ENCODE measurements at regions not wholly inside any gene's neighbourhood (a gene's known extent, or its start where the extent isn't known, plus 50 kb on each side); places are given as distances from the start of the nearest gene placed in this dataset.

DNA sequence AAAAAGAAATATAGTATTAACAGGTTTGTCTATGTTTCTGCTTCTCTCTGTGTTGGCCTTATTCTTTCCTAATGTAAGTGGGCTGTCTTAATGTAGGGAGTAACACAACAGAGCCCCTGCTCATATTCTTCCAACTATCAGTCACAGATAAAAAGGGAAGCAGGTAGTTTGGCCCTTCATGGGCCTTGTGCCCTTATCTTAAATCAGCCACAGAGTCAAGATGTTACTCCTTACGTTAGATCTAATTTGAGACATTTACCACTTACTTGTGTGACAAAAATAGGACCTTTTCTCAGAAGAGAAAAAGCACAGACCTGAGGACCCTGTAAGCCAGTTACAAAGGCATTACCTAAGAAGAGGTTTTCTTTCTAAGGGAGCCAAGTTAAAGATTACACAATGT, 589.0 kb downstream of the GRXCR1 start:
- H3F3A ChIP-seq (ENCODE audit: insufficient read depth, low read length): no peaks in the 10 kb centered on the region

DNA sequence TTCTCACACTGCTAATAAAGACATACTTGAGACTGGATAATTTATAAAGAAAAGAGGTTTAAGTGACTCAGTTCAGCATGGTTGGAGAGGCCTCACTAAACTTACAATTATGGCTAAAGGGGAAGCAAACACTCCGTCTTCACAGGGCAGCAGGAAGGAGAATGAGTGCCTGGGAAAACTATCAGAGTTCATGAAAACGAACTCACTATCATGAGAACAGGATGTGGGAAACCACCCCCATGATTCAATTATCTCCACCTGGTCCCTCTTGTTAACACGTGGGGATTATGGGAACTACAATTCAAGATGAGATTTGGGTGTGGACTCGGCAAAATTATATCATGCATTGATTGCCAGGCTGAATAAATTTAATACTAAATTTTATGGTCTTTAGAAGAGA, 592.7 kb downstream of the GRXCR1 start:
- TF ChIP-seq, protein P1, sequence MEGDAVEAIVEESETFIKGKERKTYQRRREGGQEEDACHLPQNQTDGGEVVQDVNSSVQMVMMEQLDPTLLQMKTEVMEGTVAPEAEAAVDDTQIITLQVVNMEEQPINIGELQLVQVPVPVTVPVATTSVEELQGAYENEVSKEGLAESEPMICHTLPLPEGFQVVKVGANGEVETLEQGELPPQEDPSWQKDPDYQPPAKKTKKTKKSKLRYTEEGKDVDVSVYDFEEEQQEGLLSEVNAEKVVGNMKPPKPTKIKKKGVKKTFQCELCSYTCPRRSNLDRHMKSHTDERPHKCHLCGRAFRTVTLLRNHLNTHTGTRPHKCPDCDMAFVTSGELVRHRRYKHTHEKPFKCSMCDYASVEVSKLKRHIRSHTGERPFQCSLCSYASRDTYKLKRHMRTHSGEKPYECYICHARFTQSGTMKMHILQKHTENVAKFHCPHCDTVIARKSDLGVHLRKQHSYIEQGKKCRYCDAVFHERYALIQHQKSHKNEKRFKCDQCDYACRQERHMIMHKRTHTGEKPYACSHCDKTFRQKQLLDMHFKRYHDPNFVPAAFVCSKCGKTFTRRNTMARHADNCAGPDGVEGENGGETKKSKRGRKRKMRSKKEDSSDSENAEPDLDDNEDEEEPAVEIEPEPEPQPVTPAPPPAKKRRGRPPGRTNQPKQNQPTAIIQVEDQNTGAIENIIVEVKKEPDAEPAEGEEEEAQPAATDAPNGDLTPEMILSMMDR (IDR thresholded peaks at IDR 0.05; ENCODE audit: low read length): no peak
- no peak for TF ChIP-seq EZH2phosphoT487 (IDR thresholded peaks at IDR 0.05; ENCODE audit: low read length)
- TF ChIP-seq EZH2 (optimal IDR thresholded peaks at IDR 0.05; ENCODE audit: low read depth, low read length): no peak
- H3K4me2 ChIP-seq (ENCODE audit: low read depth, low read length): no peak overlapping the region
- H3K4me3 ChIP-seq (ENCODE audit: low read length): no peak overlapping the region
- no peaks in the 10 kb centered on the region for H3F3A ChIP-seq (ENCODE audit: insufficient read depth, low read length)
- no peak for DNase-seq
- no peaks in the 10 kb centered on the region for H4K20me1 ChIP-seq (ENCODE audit: insufficient read depth, low read length)
- H2AFZ ChIP-seq (ENCODE audit: low read length): no peak overlapping the region
- no peaks in the 10 kb centered on the region for H3K4me1 ChIP-seq (ENCODE audit: low read length)
- no peaks in the 10 kb centered on the region for H3K27me3 ChIP-seq (replicated peaks; ENCODE audit: insufficient read depth, low read length)
- H3K9me3 ChIP-seq (replicated peaks; ENCODE audit: insufficient read depth, low read length): no peaks in the 10 kb centered on the region
- no peaks in the 10 kb centered on the region for H3K79me2 ChIP-seq (ENCODE audit: low read length)
- no peak overlapping the region for H3K27ac ChIP-seq (ENCODE audit: low read length)
- H3K36me3 ChIP-seq (replicated peaks; ENCODE audit: insufficient read depth, low read length): no peaks in the 10 kb centered on the region
- no peaks in the 10 kb centered on the region for H3K9me2 ChIP-seq (replicated peaks; ENCODE audit: insufficient read depth, low read length)
- no peak overlapping the region for H3K9ac ChIP-seq (ENCODE audit: low read length)

More for the DNA sequence above, 589.0 kb downstream of the GRXCR1 start:
- no peaks in the 10 kb centered on the region for H3K27me3 ChIP-seq (replicated peaks; ENCODE audit: insufficient read depth, low read length)
- H3K9me2 ChIP-seq (replicated peaks; ENCODE audit: insufficient read depth, low read length): no peaks in the 10 kb centered on the region
- no peaks in the 10 kb centered on the region for H3K4me1 ChIP-seq (ENCODE audit: low read length)
- DNase-seq: no peak
- H3K36me3 ChIP-seq (replicated peaks; ENCODE audit: insufficient read depth, low read length): no peaks in the 10 kb centered on the region
- H4K20me1 ChIP-seq (ENCODE audit: insufficient read depth, low read length): no peaks in the 10 kb centered on the region
- no peak overlapping the region for H2AFZ ChIP-seq (ENCODE audit: low read length)
- TF ChIP-seq EZH2phosphoT487 (IDR thresholded peaks at IDR 0.05; ENCODE audit: low read length): no peak
- TF ChIP-seq, protein P1 (IDR thresholded peaks at IDR 0.05; ENCODE audit: low read length): no peak
- no peak for TF ChIP-seq EZH2 (optimal IDR thresholded peaks at IDR 0.05; ENCODE audit: low read depth, low read length)
- H3K79me2 ChIP-seq (ENCODE audit: low read length): no peaks in the 10 kb centered on the region
- no peak overlapping the region for H3K27ac ChIP-seq (ENCODE audit: low read length)
- H3K4me2 ChIP-seq (ENCODE audit: low read depth, low read length): no peak overlapping the region
- no peak overlapping the region for H3K4me3 ChIP-seq (ENCODE audit: low read length)
- H3K9ac ChIP-seq (ENCODE audit: low read length): no peak overlapping the region
- no peaks in the 10 kb centered on the region for H3K9me3 ChIP-seq (replicated peaks; ENCODE audit: insufficient read depth, low read length)

DNA sequence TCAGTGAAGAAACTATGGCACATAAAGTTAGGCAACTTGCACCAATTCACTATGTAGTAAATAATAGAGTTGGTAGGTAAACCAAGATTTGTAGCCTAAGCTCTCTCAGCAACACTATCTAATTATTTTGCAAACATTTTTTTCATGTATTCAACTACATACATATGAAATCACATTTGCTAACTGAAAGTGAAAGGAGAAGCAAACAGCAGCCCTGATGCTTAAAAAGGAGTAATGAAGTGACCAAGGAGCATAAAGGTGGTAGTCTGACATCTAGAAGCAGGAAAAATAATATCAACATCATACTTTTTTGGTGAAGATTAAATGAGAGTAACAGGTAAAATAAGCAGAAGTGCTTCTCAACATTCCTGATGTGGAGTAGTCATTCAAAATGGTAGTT, 603.7 kb downstream of the GRXCR1 start:
- peak overlapping the region; percentile 38 for H2AFZ ChIP-seq (ENCODE audit: low read length)

More for the DNA sequence above, 603.7 kb downstream of the GRXCR1 start:
- peak overlapping the region; percentile 45 for H3K4me2 ChIP-seq (ENCODE audit: low read depth, low read length)
- no peaks in the 10 kb centered on the region for H3K4me1 ChIP-seq (ENCODE audit: low read length)
- no peaks in the 10 kb centered on the region for H3F3A ChIP-seq (ENCODE audit: insufficient read depth, low read length)
- peak; percentile 71 for DNase-seq
- H3K27ac ChIP-seq (ENCODE audit: low read length): no peak overlapping the region
- H3K36me3 ChIP-seq (replicated peaks; ENCODE audit: insufficient read depth, low read length): no peaks in the 10 kb centered on the region
- H4K20me1 ChIP-seq (ENCODE audit: insufficient read depth, low read length): no peaks in the 10 kb centered on the region
- TF ChIP-seq EZH2 (optimal IDR thresholded peaks at IDR 0.05; ENCODE audit: low read depth, low read length) (no peak), EZH2phosphoT487 (IDR thresholded peaks at IDR 0.05; ENCODE audit: low read length) (no peak)
- TF ChIP-seq, protein P1 (IDR thresholded peaks at IDR 0.05; ENCODE audit: low read length): no peak
- no peak overlapping the region for H3K9ac ChIP-seq (ENCODE audit: low read length)
- no peak overlapping the region for H3K4me3 ChIP-seq (ENCODE audit: low read length)
- no peaks in the 10 kb centered on the region for H3K79me2 ChIP-seq (ENCODE audit: low read length)
- no peaks in the 10 kb centered on the region for H3K27me3 ChIP-seq (replicated peaks; ENCODE audit: insufficient read depth, low read length)
- no peaks in the 10 kb centered on the region for H3K9me3 ChIP-seq (replicated peaks; ENCODE audit: insufficient read depth, low read length)
- H3K9me2 ChIP-seq (replicated peaks; ENCODE audit: insufficient read depth, low read length): no peaks in the 10 kb centered on the region

Data from MM.1S (cell line).